OCI-LY7 (cell line): ENCODE measurements at regions not wholly inside any gene's neighbourhood (a gene's known extent, or its start where the extent isn't known, plus 50 kb on each side); places are given as distances from the start of the nearest gene placed in this dataset.

Source experiments
- CTCF ChIP-seq: fragments of 200-600 bp; sonication (generic); conservative IDR thresholded peaks from 2 replicates; pipeline ENCODE4 v1.5.1; 2014; ENCODE audit warnings: mild to moderate bottlenecking, antibody characterized with exemption, low read length, moderate library complexity, mixed read lengths
- EZH2phosphoT487 ChIP-seq: fragments of 200-600 bp; sonication (generic); IDR thresholded peaks from 2 replicates; pipeline ENCODE4 v1.6.1; 2018; ENCODE audit warnings: low read depth, borderline replicate concordance, mild to moderate bottlenecking, mixed run types, antibody characterized with exemption, low read length, moderate library complexity, mixed read lengths

GRCh38 chrX:7500386-7500785 lies 342.6 kb upstream of the VCX start:
- TF ChIP-seq CTCF = no peak
- TF ChIP-seq EZH2phosphoT487 = no peak
